GM23338 (cell line): ENCODE measurements at regions not wholly inside any gene's neighbourhood (a gene's known extent, or its start where the extent isn't known, plus 50 kb on each side); places are given as distances from the start of the nearest gene placed in this dataset.

Experiments
- ATAC-seq: fragments of 200-7000 bp; cut with Tn5 transposase; 3 replicates; pipeline ENCODE4 v1.9.1; 2020
- DNase-seq: peaks from one replicate; pipeline ENCODE4 v3.0.0-alpha.2; 2015; ENCODE audit warnings: low spot score
- H2AFZ ChIP-seq: fragments of 200-600 bp; sonication (generic); 2 replicates; pipeline ENCODE4 v1.8.0; 2016; ENCODE audit warnings: antibody characterized with exemption, mild to moderate bottlenecking, moderate library complexity
- H3F3A ChIP-seq: fragments of 200-600 bp; sonication (generic); replicated peaks from 2 replicates; pipeline ENCODE4 v1.8.0; 2017; ENCODE audit warnings: antibody characterized with exemption, mixed run types, low read depth
- H3K27ac ChIP-seq: fragments of 200-600 bp; sonication (generic); 2 replicates; pipeline ENCODE4 v1.6.1; 2016; ENCODE audit warnings: low read depth
- H3K27me3 ChIP-seq: fragments of 200-600 bp; sonication (generic); 2 replicates; pipeline ENCODE4 v1.8.0; 2016; ENCODE audit warnings: mild to moderate bottlenecking, mixed run types, moderate library complexity; ENCODE audit not compliant: insufficient read depth
- H3K36me3 ChIP-seq: fragments of 200-600 bp; sonication (generic); 2 replicates; pipeline ENCODE4 v1.8.0; 2016; ENCODE audit warnings: mild to moderate bottlenecking; ENCODE audit not compliant: insufficient read depth
- H3K4me1 ChIP-seq: fragments of 200-600 bp; sonication (generic); 2 replicates; pipeline ENCODE4 v1.8.0; 2016; ENCODE audit warnings: mild to moderate bottlenecking, moderate library complexity; ENCODE audit not compliant: insufficient read depth
- H3K4me2 ChIP-seq: fragments of 200-600 bp; sonication (generic); 2 replicates; pipeline ENCODE4 v1.7.1; 2017; ENCODE audit warnings: mixed run types
- H3K4me3 ChIP-seq: fragments of 200-600 bp; sonication (generic); 2 replicates; pipeline ENCODE4 v1.6.1; 2016; ENCODE audit warnings: mixed run types
- H3K79me2 ChIP-seq: fragments of 200-600 bp; sonication (generic); replicated peaks from 2 replicates; pipeline ENCODE4 v1.8.0; 2017; ENCODE audit warnings: mild to moderate bottlenecking; ENCODE audit not compliant: insufficient read depth
- H3K9me2 ChIP-seq: fragments of 200-600 bp; sonication (generic); 2 replicates; pipeline ENCODE4 v1.8.0; 2017; ENCODE audit not compliant: insufficient read depth
- H4K20me1 ChIP-seq: fragments of 200-600 bp; sonication (generic); replicated peaks from 2 replicates; pipeline ENCODE4 v1.8.0; 2017; ENCODE audit warnings: mild to moderate bottlenecking; ENCODE audit not compliant: insufficient read depth
- H3K27ac Mint-ChIP-seq: 2 replicates; pipeline ENCODE4 v1.8.0; 2020; ENCODE audit warnings: inconsistent platforms, mild to moderate bottlenecking, moderate library complexity, mixed read lengths
- H3K27me3 Mint-ChIP-seq: 3 replicates; pipeline ENCODE4 v1.8.0; 2022; ENCODE audit warnings: low read depth, mild to moderate bottlenecking, moderate library complexity, mixed read lengths, inconsistent platforms; ENCODE audit not compliant: insufficient read depth, poor library complexity
- H3K36me3 Mint-ChIP-seq: 3 replicates; pipeline ENCODE4 v1.8.0; 2021; ENCODE audit warnings: low read depth, mild to moderate bottlenecking, inconsistent platforms, moderate library complexity, mixed read lengths
- H3K4me1 Mint-ChIP-seq: 3 replicates; pipeline ENCODE4 v1.8.0; 2020; ENCODE audit warnings: mild to moderate bottlenecking, inconsistent platforms, mixed read lengths
- H3K4me3 Mint-ChIP-seq: 3 replicates; pipeline ENCODE4 v1.8.0; 2021; ENCODE audit warnings: moderate library complexity, mild to moderate bottlenecking, inconsistent platforms, mixed read lengths
- H3K9me3 Mint-ChIP-seq: 3 replicates; pipeline ENCODE4 v1.8.0; 2020; ENCODE audit warnings: moderate library complexity, mild to moderate bottlenecking, inconsistent platforms, mixed read lengths
- CREB1 ChIP-seq: fragments of 250-450 bp; sonication (Bioruptor Pico); IDR thresholded peaks from 2 replicates; pipeline ENCODE4 v1.5.0; 2020; ENCODE audit warnings: low read depth, mild to moderate bottlenecking, moderate library complexity
- CTCF ChIP-seq, 2 experiments: fragments of 200-600 bp in 1 of 2; sonication (generic) in 1 of 2; conservative IDR thresholded peaks; 2 replicates each; pipeline versions ENCODE4 v1.5.1 to v1.6.1; 2016 to 2017; ENCODE audit warnings: antibody characterized with exemption in 2 of 2, low read depth in 2 of 2, mild to moderate bottlenecking in 2 of 2, moderate library complexity in 1 of 2
- ETS1 ChIP-seq: IDR thresholded peaks from 2 replicates; pipeline ENCODE4 v1.6.1; 2016; ENCODE audit warnings: antibody characterized with exemption
- EZH2 ChIP-seq: fragments of 200-600 bp; sonication (generic); IDR thresholded peaks from one replicate; pipeline ENCODE4 v1.8.0; 2017; ENCODE audit warnings: antibody characterized with exemption, mild to moderate bottlenecking, low read depth; ENCODE audit not compliant: unreplicated experiment
- EZH2phosphoT487 ChIP-seq: fragments of 200-600 bp; sonication (generic); IDR thresholded peaks from one replicate; pipeline ENCODE4 v1.8.1; 2018; ENCODE audit warnings: antibody characterized with exemption; ENCODE audit not compliant: unreplicated experiment
- JUNB ChIP-seq: IDR thresholded peaks from one replicate; pipeline ENCODE4 v1.6.1; 2016; ENCODE audit warnings: antibody characterized with exemption; ENCODE audit not compliant: unreplicated experiment
- POLR2AphosphoS5 ChIP-seq: IDR thresholded peaks from 2 replicates; pipeline ENCODE4 v1.6.1; 2016; ENCODE audit warnings: antibody characterized with exemption, low read depth
- REST ChIP-seq: IDR thresholded peaks from one replicate; pipeline ENCODE4 v1.6.1; 2018; ENCODE audit warnings: antibody characterized with exemption; ENCODE audit not compliant: unreplicated experiment
- STAT1 ChIP-seq: IDR thresholded peaks from one replicate; pipeline ENCODE4 v1.6.1; 2016; ENCODE audit warnings: antibody characterized with exemption; ENCODE audit not compliant: unreplicated experiment
- ZNF114 ChIP-seq: fragments of 250-450 bp; sonication (Bioruptor Pico); IDR thresholded peaks from 2 replicates; pipeline ENCODE4 v1.5.0; 2020; ENCODE audit warnings: mild to moderate bottlenecking, moderate library complexity
- ZNF331 ChIP-seq: fragments of 250-450 bp; sonication (Bioruptor Pico); IDR thresholded peaks from 2 replicates; pipeline ENCODE4 v1.5.0; 2020; ENCODE audit warnings: low read depth, mild to moderate bottlenecking, moderate library complexity

GRCh38 chr3:102297072-102297658 is 137.7 kb upstream of the ZPLD1 start:
- Histone ChIP-seq H4K20me1 (no peaks in the 10 kb centered on the region), H3K4me1 (no peaks in the 10 kb centered on the region), H3K4me2 (no peak overlapping the region), H3K36me3 (no peaks in the 10 kb centered on the region), H3K27me3 (no peaks in the 10 kb centered on the region), H3K27ac (no peak overlapping the region), H3K9me2 (peaks cover 4% of the 10 kb centered on the region; the same call in 1 of the 2 replicates), H3F3A (no peaks in the 10 kb centered on the region), H2AFZ (no peak overlapping the region), H3K4me3 (no peak overlapping the region), H3K79me2 (no peaks in the 10 kb centered on the region)
- no peak for DNase-seq
- no peaks in the 10 kb centered on the region for H3K27me3 Mint-ChIP-seq
- H3K27ac Mint-ChIP-seq, result no peak overlapping the region
- H3K4me3 Mint-ChIP-seq, result no peak overlapping the region
- TF ChIP-seq EZH2 (no peak), JUNB (no peak), EZH2phosphoT487 (no peak)
- no peak for ATAC-seq
- peaks cover 21% of the 10 kb centered on the region for H3K4me1 Mint-ChIP-seq
- peaks cover 21% of the 10 kb centered on the region for H3K36me3 Mint-ChIP-seq
- peaks cover 20% of the 10 kb centered on the region for H3K9me3 Mint-ChIP-seq

- no peak overlapping the region for H3K4me2 ChIP-seq
- no peak for ATAC-seq
- H3K27ac ChIP-seq, result no peak overlapping the region
- TF ChIP-seq ETS1, result no peak
- no peak for TF ChIP-seq REST
- no peak for TF ChIP-seq STAT1
- no peak for TF ChIP-seq ZNF114 (CRISPR knock-in tag)
- no peak for TF ChIP-seq ZNF331 (CRISPR knock-in tag)
- no peak for TF ChIP-seq CTCF (conservative IDR thresholded peaks at IDR 0.05; ENCODE audit: low read depth in 2 of 2)
- TF ChIP-seq EZH2phosphoT487, result no peak
- no peak for TF ChIP-seq JUNB
- TF ChIP-seq POLR2AphosphoS5, result no peak
- no peak for TF ChIP-seq CREB1 (CRISPR knock-in tag)
- peaks cover 4% of the 10 kb centered on the region; the same call in 1 of the 2 replicates for H3K9me2 ChIP-seq
- Mint-ChIP-seq H3K9me3 (peaks cover 4% of the 10 kb centered on the region), H3K4me3 (no peak overlapping the region), H3K27ac (no peak overlapping the region), H3K36me3 (peaks cover 6% of the 10 kb centered on the region; the same call in 2 of the 3 replicates), H3K27me3 (no peaks in the 10 kb centered on the region), H3K4me1 (peaks cover 21% of the 10 kb centered on the region)
- no peak overlapping the region for H3K4me3 ChIP-seq
- no peaks in the 10 kb centered on the region for H3K4me1 ChIP-seq
- no peaks in the 10 kb centered on the region for H3F3A ChIP-seq
- H3K79me2 ChIP-seq, result no peaks in the 10 kb centered on the region
- DNase-seq, result no peak
- no peak overlapping the region for H2AFZ ChIP-seq
- H3K36me3 ChIP-seq, result no peaks in the 10 kb centered on the region
- no peaks in the 10 kb centered on the region for H3K27me3 ChIP-seq
- no peaks in the 10 kb centered on the region for H4K20me1 ChIP-seq
Measured at GRCh38 chr3:102299125-102299877, 135.5 kb upstream of the ZPLD1 start.
